ENCODE measurements at regions not wholly inside any gene's neighbourhood (a gene's known extent, or its start where the extent isn't known, plus 50 kb on each side); places are given as distances from the start of the nearest gene placed in this dataset.

- no peak for TF ChIP-seq CTCF (IDR thresholded peaks at IDR 0.05; ENCODE audit: borderline replicate concordance)
- no peaks in the 10 kb centered on the region for H3K36me3 ChIP-seq
- H3K4me3 ChIP-seq: no peak overlapping the region
- H3K9me3 ChIP-seq (replicated peaks): no peaks in the 10 kb centered on the region
- intact Hi-C loops (cut with micrococcal nuclease): no loop called here
- no peaks in the 10 kb centered on the region for H3K4me1 ChIP-seq
- no peaks in the 10 kb centered on the region for H3K27me3 ChIP-seq (ENCODE audit: low read depth)
- DNase-seq: no peak
- no peak overlapping the region for H3K27ac ChIP-seq (replicated peaks)
These were observed 218.1 kb upstream of the GJE1 start for GRCh38 chr6:141914646-141915045.

GRCh38 chr6:141906569-141907080 lies 226.1 kb upstream of the GJE1 start:
- H3K27ac ChIP-seq (replicated peaks): no peak overlapping the region
- H3K9me3 ChIP-seq (replicated peaks): no peaks in the 10 kb centered on the region
- H3K4me1 ChIP-seq: no peaks in the 10 kb centered on the region
- intact Hi-C loops (cut with micrococcal nuclease): no loop called here
- H3K36me3 ChIP-seq: no peaks in the 10 kb centered on the region
- DNase-seq: no peak
- no peak for TF ChIP-seq CTCF (IDR thresholded peaks at IDR 0.05; ENCODE audit: borderline replicate concordance)
- no peak overlapping the region for H3K4me3 ChIP-seq
- no peaks in the 10 kb centered on the region for H3K27me3 ChIP-seq (ENCODE audit: low read depth)

GRCh38 chr6:141890661-141891060 lies 242.1 kb upstream of the GJE1 start:
- H3K4me1 ChIP-seq: no peaks in the 10 kb centered on the region
- intact Hi-C loops (cut with micrococcal nuclease): no loop called here
- TF ChIP-seq CTCF (IDR thresholded peaks at IDR 0.05; ENCODE audit: borderline replicate concordance): no peak
- DNase-seq: no peak
- H3K4me3 ChIP-seq: no peak overlapping the region
- H3K36me3 ChIP-seq: no peaks in the 10 kb centered on the region
- H3K27me3 ChIP-seq (ENCODE audit: low read depth): no peaks in the 10 kb centered on the region
- H3K9me3 ChIP-seq (replicated peaks): peaks cover 24% of the 10 kb centered on the region
- no peak overlapping the region for H3K27ac ChIP-seq (replicated peaks)

GRCh38 chr6:141884850-141885249 lies 247.9 kb upstream of the GJE1 start:
- intact Hi-C loops (cut with micrococcal nuclease): no loop called here
- TF ChIP-seq CTCF (IDR thresholded peaks at IDR 0.05; ENCODE audit: borderline replicate concordance): no peak
- Histone ChIP-seq H3K4me3 (no peak overlapping the region), H3K9me3 (replicated peaks) (peaks cover 35% of the 10 kb centered on the region), H3K4me1 (no peaks in the 10 kb centered on the region), H3K36me3 (no peaks in the 10 kb centered on the region), H3K27me3 (ENCODE audit: low read depth) (no peaks in the 10 kb centered on the region), H3K27ac (replicated peaks) (no peak overlapping the region)
- DNase-seq: no peak

- no peak for DNase-seq
- intact Hi-C loops (cut with micrococcal nuclease): no loop called here
- Histone ChIP-seq H3K9me3 (replicated peaks) (no peaks in the 10 kb centered on the region), H3K4me3 (no peak overlapping the region), H3K27ac (replicated peaks) (no peak overlapping the region), H3K4me1 (no peaks in the 10 kb centered on the region), H3K36me3 (no peaks in the 10 kb centered on the region), H3K27me3 (ENCODE audit: low read depth) (no peaks in the 10 kb centered on the region)
- no peak for TF ChIP-seq CTCF (IDR thresholded peaks at IDR 0.05; ENCODE audit: borderline replicate concordance)
These were observed 254.0 kb upstream of the GJE1 start for GRCh38 chr6:141878686-141879085.
